ENCODE measurements at regions not wholly inside any gene's neighbourhood (a gene's known extent, or its start where the extent isn't known, plus 50 kb on each side); places are given as distances from the start of the nearest gene placed in this dataset.
"Not testable (repeated sequence)": the region's sequence is repeated elsewhere in the genome, so short reads cannot be mapped to it uniquely, and the experiment has no call there.

DNA sequence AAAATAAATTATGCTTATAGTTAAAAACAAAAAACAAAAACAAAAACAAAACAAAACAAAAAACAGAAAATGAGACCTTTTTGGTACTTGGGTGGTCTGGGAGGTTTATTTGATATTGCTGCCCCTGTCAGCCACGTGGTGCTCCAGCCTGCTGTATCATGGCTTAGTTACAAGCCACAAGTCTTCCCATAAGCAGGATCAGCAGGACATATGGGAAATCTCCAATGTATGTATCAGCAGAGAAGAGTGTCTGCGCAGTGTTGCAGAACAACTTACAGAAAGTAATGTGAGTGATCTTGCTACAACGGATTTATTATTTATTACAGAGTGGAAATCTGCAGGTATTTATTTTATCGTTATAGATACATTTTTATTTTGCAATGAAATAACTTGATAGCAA lies 423.0 kb upstream of the TMPRSS15 start:
- Histone ChIP-seq H3K27me3 (ENCODE audit: insufficient read depth, low read length) (no peaks in the 10 kb centered on the region), H3K9me3 (ENCODE audit: insufficient read depth, low read depth, low read length) (no peaks in the 10 kb centered on the region), H3K4me2 (ENCODE audit: low read length) (no peak overlapping the region), H3K18ac (ENCODE audit: low read length) (no peak overlapping the region), H3K9ac (ENCODE audit: low read length) (no peak overlapping the region), H3K23ac (ENCODE audit: low read length) (no peak overlapping the region), H2BK12ac (ENCODE audit: low read length) (no peak overlapping the region), H2AK5ac (ENCODE audit: low read length) (no peak overlapping the region), H2BK5ac (ENCODE audit: low read depth, low read length, poor library complexity) (no peak overlapping the region), H3K14ac (ENCODE audit: low read length) (no peak overlapping the region), H3K79me1 (ENCODE audit: low read length) (no peaks in the 10 kb centered on the region), H3K4me1 (ENCODE audit: control insufficient read depth in 1 of 2, insufficient read depth in 2 of 2, low read length in 2 of 2) (no peaks in the 10 kb centered on the region), H3K4me3 (ENCODE audit: low read depth, low read length) (no peak overlapping the region), H3K36me3 (ENCODE audit: control insufficient read depth in 1 of 2, insufficient read depth in 2 of 2, low read length in 2 of 2) (no peaks in the 10 kb centered on the region), H4K8ac (ENCODE audit: low read depth, low read length) (no peak overlapping the region), H2AFZ (ENCODE audit: insufficient read depth, low read length, poor library complexity) (no peak overlapping the region), H3K4ac (ENCODE audit: low read depth, low read length) (no peak overlapping the region), H4K91ac (ENCODE audit: low read depth, low read length) (no peak overlapping the region), H3K79me2 (ENCODE audit: control insufficient read depth, insufficient read depth, low read length, poor library complexity) (no peaks in the 10 kb centered on the region), H3K27ac (ENCODE audit: low read depth, low read length) (no peak overlapping the region), H2BK120ac (ENCODE audit: insufficient read depth, low read length, poor library complexity) (no peak overlapping the region), H4K12ac (ENCODE audit: low read depth, low read length) (no peak overlapping the region)
- no peak for DNase-seq
- no CpG with 5 or more reads among the region's 4 CpGs for WGBS (ENCODE audit: extremely low coverage, insufficient coverage, insufficient read length)

DNA sequence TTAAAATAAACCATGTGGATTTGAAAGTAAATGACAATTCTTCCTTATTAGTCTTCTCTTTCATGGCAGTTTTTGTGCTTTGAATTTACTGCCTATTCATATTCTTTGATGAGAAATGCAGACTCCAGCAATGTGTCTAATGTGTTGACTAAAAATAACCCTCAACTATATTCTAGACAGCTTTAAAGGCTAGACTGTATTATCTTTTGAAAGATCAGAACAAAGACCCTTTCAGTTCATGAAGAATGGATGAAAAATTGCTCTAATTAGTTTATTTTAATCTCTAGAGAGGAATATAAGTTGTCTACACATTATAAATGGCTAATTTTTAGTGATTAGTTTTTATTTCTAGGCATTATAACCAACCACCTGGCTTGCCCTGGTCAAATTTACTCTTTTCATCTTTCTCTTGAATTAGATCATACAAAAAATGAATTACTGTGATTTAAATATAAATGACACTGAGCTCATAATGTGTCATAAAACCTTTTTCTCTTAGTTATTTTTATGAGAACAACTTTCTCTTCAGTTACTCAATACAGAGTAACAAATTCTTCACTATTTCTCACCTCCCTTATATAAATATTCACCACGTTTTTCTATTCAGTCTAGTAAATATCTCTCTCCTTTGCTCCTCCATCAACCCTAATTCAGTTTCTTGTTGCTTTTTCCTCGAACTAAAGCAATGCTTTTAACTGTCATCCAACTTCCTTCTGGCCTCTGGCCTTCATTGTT lies 428.5 kb upstream of the TMPRSS15 start:
- WGBS (ENCODE audit: extremely low coverage, insufficient coverage, insufficient read length) = 100% methylated on average over 1 of the region's 2 CpGs
- Histone ChIP-seq H3K9ac (ENCODE audit: low read length) (no peak overlapping the region), H4K8ac (ENCODE audit: low read depth, low read length) (no peak overlapping the region), H3K4me1 (ENCODE audit: control insufficient read depth in 1 of 2, insufficient read depth in 2 of 2, low read length in 2 of 2) (no peaks in the 10 kb centered on the region), H3K14ac (ENCODE audit: low read length) (no peak overlapping the region), H3K9me3 (ENCODE audit: insufficient read depth, low read depth, low read length) (no peaks in the 10 kb centered on the region), H4K12ac (ENCODE audit: low read depth, low read length) (no peak overlapping the region), H3K4me2 (ENCODE audit: low read length) (no peak overlapping the region), H3K18ac (ENCODE audit: low read length) (no peak overlapping the region), H2BK12ac (ENCODE audit: low read length) (no peak overlapping the region), H3K4me3 (ENCODE audit: low read depth, low read length) (no peak overlapping the region), H2BK120ac (ENCODE audit: insufficient read depth, low read length, poor library complexity) (no peak overlapping the region), H3K23ac (ENCODE audit: low read length) (no peak overlapping the region), H4K91ac (ENCODE audit: low read depth, low read length) (no peak overlapping the region), H3K27ac (ENCODE audit: low read depth, low read length) (no peak overlapping the region), H3K79me1 (ENCODE audit: low read length) (no peaks in the 10 kb centered on the region), H3K4ac (ENCODE audit: low read depth, low read length) (no peak overlapping the region), H2AK5ac (ENCODE audit: low read length) (no peak overlapping the region), H2BK5ac (ENCODE audit: low read depth, low read length, poor library complexity) (no peak overlapping the region), H3K79me2 (ENCODE audit: control insufficient read depth, insufficient read depth, low read length, poor library complexity) (no peaks in the 10 kb centered on the region), H2AFZ (ENCODE audit: insufficient read depth, low read length, poor library complexity) (no peak overlapping the region), H3K36me3 (ENCODE audit: control insufficient read depth in 1 of 2, insufficient read depth in 2 of 2, low read length in 2 of 2) (no peaks in the 10 kb centered on the region), H3K27me3 (ENCODE audit: insufficient read depth, low read length) (no peaks in the 10 kb centered on the region)
- no peak for DNase-seq

DNA sequence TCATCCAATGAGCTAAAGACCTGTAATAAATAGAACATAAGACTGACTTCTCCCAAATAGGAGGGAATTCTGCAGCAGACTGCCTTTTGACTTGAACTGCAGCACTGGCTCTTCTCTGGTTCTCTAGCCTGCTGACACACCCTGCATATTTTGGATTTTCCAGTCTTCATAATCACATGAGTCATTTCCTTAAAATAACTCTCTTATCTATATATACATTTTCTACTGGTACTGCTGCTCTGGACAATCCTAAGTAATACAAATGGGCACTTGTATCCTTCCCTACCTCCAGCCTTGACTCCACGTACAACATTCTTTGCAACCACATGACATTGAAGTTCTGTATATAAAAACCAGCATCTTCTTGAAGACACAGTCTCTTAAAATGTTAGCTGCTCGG lies 429.4 kb upstream of the TMPRSS15 start:
- Histone ChIP-seq H4K91ac (ENCODE audit: low read depth, low read length) (no peak overlapping the region), H3K14ac (ENCODE audit: low read length) (no peak overlapping the region), H3K27ac (ENCODE audit: low read depth, low read length) (no peak overlapping the region), H3K4me1 (ENCODE audit: control insufficient read depth in 1 of 2, insufficient read depth in 2 of 2, low read length in 2 of 2) (no peaks in the 10 kb centered on the region), H3K79me2 (ENCODE audit: control insufficient read depth, insufficient read depth, low read length, poor library complexity) (no peaks in the 10 kb centered on the region), H2BK5ac (ENCODE audit: low read depth, low read length, poor library complexity) (no peak overlapping the region), H3K9me3 (ENCODE audit: insufficient read depth, low read depth, low read length) (no peaks in the 10 kb centered on the region), H4K8ac (ENCODE audit: low read depth, low read length) (no peak overlapping the region), H3K23ac (ENCODE audit: low read length) (no peak overlapping the region), H3K4me2 (ENCODE audit: low read length) (no peak overlapping the region), H4K12ac (ENCODE audit: low read depth, low read length) (no peak overlapping the region), H2BK120ac (ENCODE audit: insufficient read depth, low read length, poor library complexity) (no peak overlapping the region), H3K36me3 (ENCODE audit: control insufficient read depth in 1 of 2, insufficient read depth in 2 of 2, low read length in 2 of 2) (no peaks in the 10 kb centered on the region), H3K9ac (ENCODE audit: low read length) (no peak overlapping the region), H3K4ac (ENCODE audit: low read depth, low read length) (no peak overlapping the region), H3K4me3 (ENCODE audit: low read depth, low read length) (no peak overlapping the region), H2AFZ (ENCODE audit: insufficient read depth, low read length, poor library complexity) (no peak overlapping the region), H3K18ac (ENCODE audit: low read length) (no peak overlapping the region), H3K27me3 (ENCODE audit: insufficient read depth, low read length) (no peaks in the 10 kb centered on the region), H2BK12ac (ENCODE audit: low read length) (no peak overlapping the region), H3K79me1 (ENCODE audit: low read length) (no peaks in the 10 kb centered on the region), H2AK5ac (ENCODE audit: low read length) (no peak overlapping the region)
- DNase-seq = peak; percentile 30 to 77
- WGBS (ENCODE audit: extremely low coverage, insufficient coverage, insufficient read length) = no CpG with 5 or more reads among the region's 2 CpGs

DNA sequence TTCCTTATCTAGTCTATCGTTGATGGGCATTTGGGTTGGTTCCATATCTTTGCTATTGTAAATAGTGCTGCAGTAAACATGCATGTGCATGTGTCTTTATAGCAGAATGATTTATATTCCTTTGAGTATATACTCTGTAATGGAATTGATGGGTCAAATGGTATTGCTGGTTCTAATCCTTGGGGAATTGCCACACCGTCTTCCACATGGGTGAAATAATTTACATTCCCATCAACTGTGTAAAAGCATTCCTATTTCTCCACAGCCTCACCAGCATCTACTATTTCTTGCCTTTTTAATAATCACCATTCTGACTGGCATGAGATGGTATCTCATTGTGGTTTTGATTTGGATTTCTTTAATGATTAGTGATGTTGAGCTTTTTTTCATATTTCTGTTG lies 430.5 kb upstream of the TMPRSS15 start:
- H3K79me2 ChIP-seq (ENCODE audit: control insufficient read depth, insufficient read depth, low read length, poor library complexity); H2BK5ac ChIP-seq (ENCODE audit: low read depth, low read length, poor library complexity); H3K14ac ChIP-seq (ENCODE audit: low read length): not testable (repeated sequence)

More for the DNA sequence above, 430.5 kb upstream of the TMPRSS15 start:
- not testable (repeated sequence) for H2BK120ac ChIP-seq (ENCODE audit: insufficient read depth, low read length, poor library complexity); H3K4me1 ChIP-seq (ENCODE audit: control insufficient read depth in 1 of 2, insufficient read depth in 2 of 2, low read length in 2 of 2); H3K79me1 ChIP-seq (ENCODE audit: low read length); H3K23ac ChIP-seq (ENCODE audit: low read length); H3K9ac ChIP-seq (ENCODE audit: low read length); DNase-seq; H4K12ac ChIP-seq (ENCODE audit: low read depth, low read length); H2BK12ac ChIP-seq (ENCODE audit: low read length); H2AFZ ChIP-seq (ENCODE audit: insufficient read depth, low read length, poor library complexity); H2AK5ac ChIP-seq (ENCODE audit: low read length); H3K4ac ChIP-seq (ENCODE audit: low read depth, low read length); H4K8ac ChIP-seq (ENCODE audit: low read depth, low read length); H3K9me3 ChIP-seq (ENCODE audit: insufficient read depth, low read depth, low read length); H3K27ac ChIP-seq (ENCODE audit: low read depth, low read length); H3K18ac ChIP-seq (ENCODE audit: low read length); H3K4me2 ChIP-seq (ENCODE audit: low read length); H3K36me3 ChIP-seq (ENCODE audit: control insufficient read depth in 1 of 2, insufficient read depth in 2 of 2, low read length in 2 of 2); H3K4me3 ChIP-seq (ENCODE audit: low read depth, low read length); H4K91ac ChIP-seq (ENCODE audit: low read depth, low read length); H3K27me3 ChIP-seq (ENCODE audit: insufficient read depth, low read length)
- WGBS (ENCODE audit: extremely low coverage, insufficient coverage, insufficient read length) = no CpG with 5 or more reads among the region's 2 CpGs
